A172 (cell line): ENCODE measurements at regions not wholly inside any gene's neighbourhood (a gene's known extent, or its start where the extent isn't known, plus 50 kb on each side); places are given as distances from the start of the nearest gene placed in this dataset.
"Not testable (repeated sequence)": the region's sequence is repeated elsewhere in the genome, so short reads cannot be mapped to it uniquely, and the experiment has no call there.

Experiments used
- DNase-seq: peaks from one replicate; pipeline ENCODE4 v3.0.0-alpha.2; 2015; ENCODE audit warnings: low spot score

- no peak for DNase-seq
Observed at GRCh38 chr2:230593765-230594164, 118.9 kb upstream of the CAB39 start.

GRCh38 chr2:230594286-230594840 is 118.3 kb upstream of the CAB39 start:
- no peak for DNase-seq

GRCh38 chr2:230599853-230600252 is 112.8 kb upstream of the CAB39 start:
- DNase-seq: no peak

- DNase-seq: no peak
Observed at GRCh38 chr2:230600285-230600684, 112.4 kb upstream of the CAB39 start.

GRCh38 chr2:230600881-230601280 is 111.8 kb upstream of the CAB39 start:
- no peak for DNase-seq

GRCh38 chr2:230601510-230601909 is 111.1 kb upstream of the CAB39 start:
- DNase-seq: no peak

- no peak for DNase-seq
Observed at GRCh38 chr2:230602562-230603230, 109.9 kb upstream of the CAB39 start.

- DNase-seq: not testable (repeated sequence)
Observed at GRCh38 chr2:230603317-230603716, 109.3 kb upstream of the CAB39 start.

GRCh38 chr2:230604158-230604557 is 108.5 kb upstream of the CAB39 start:
- DNase-seq: not testable (repeated sequence)

GRCh38 chr2:230614040-230614439 is 98.6 kb upstream of the CAB39 start:
- DNase-seq: no peak

- DNase-seq: no peak
Observed at GRCh38 chr2:230614913-230615332, 97.7 kb upstream of the CAB39 start.

- DNase-seq: peak; percentile 90
Observed at GRCh38 chr2:230617256-230617706, 95.4 kb upstream of the CAB39 start.

- no peak for DNase-seq
Observed at GRCh38 chr2:230619491-230619890, 93.2 kb upstream of the CAB39 start.

GRCh38 chr2:230625220-230625619 is 87.4 kb upstream of the CAB39 start:
- DNase-seq: not testable (repeated sequence)

GRCh38 chr2:230627091-230627490 is 85.6 kb upstream of the CAB39 start:
- DNase-seq: not testable (repeated sequence)

- DNase-seq: no peak
Observed at GRCh38 chr2:230627806-230628724, 84.6 kb upstream of the CAB39 start.

- no peak for DNase-seq
Observed at GRCh38 chr2:230631470-230631869, 81.2 kb upstream of the CAB39 start.

GRCh38 chr2:230634146-230634545 is 78.5 kb upstream of the CAB39 start:
- DNase-seq: no peak

- DNase-seq: not testable (repeated sequence)
Observed at GRCh38 chr2:230634721-230635313, 77.8 kb upstream of the CAB39 start.

GRCh38 chr2:230636684-230637271 is 75.9 kb upstream of the CAB39 start:
- DNase-seq: no peak

GRCh38 chr2:230637486-230637885 is 75.2 kb upstream of the CAB39 start:
- DNase-seq: not testable (repeated sequence)

- peak; percentile 38 for DNase-seq
Observed at GRCh38 chr2:230640540-230641011, 72.1 kb upstream of the CAB39 start.
